HG03575 (cell line): ENCODE measurements at regions not wholly inside any gene's neighbourhood (a gene's known extent, or its start where the extent isn't known, plus 50 kb on each side); places are given as distances from the start of the nearest gene placed in this dataset.

Source experiments
- ATAC-seq: cut with Tn5 transposase; IDR thresholded peaks from one replicate; pipeline ENCODE4 v1.9.1; 2021; ENCODE audit not compliant: unreplicated experiment, insufficient number of reproducible peaks, low FRiP score; ENCODE audit errors: extremely low read depth

DNA sequence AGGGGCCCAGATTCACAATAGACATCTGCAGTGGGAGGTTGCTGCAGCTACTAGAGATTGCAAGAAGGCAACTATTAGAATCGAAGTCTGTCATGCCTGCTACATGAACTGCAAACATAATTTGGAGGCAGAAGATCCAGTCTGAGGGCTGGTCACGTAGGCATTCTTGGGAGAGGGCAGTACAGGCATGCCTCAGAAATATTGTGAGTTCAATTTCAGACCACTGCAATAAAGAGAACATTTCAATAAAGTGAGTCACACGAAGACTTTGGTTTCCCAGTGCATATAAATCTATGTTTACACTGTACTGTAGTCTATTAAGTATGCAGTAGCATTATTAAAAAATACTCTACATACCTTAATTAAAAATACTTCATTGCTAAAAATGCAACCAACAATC lies 585.8 kb upstream of the FAT1 start:
- no peak for ATAC-seq

DNA sequence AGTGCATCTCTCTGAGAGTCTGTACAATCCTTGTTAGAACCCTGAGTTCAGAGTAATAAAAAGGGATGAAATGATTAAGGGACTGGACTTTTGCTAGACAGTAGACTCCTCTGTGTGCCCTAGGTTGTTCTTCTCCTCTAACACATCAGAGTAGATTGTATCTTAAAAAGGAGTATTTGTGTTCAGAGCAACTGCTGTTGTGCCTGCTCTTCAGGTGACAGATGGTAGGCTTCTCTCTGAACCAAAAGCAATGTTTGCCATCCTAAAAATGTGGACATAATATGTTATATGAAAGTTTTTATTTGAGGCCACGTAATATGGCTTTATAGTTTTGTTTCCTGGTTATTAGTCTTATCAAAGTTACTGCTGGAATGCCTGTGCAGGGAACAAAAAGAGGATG lies 588.6 kb upstream of the FAT1 start:
- ATAC-seq = no peak

DNA sequence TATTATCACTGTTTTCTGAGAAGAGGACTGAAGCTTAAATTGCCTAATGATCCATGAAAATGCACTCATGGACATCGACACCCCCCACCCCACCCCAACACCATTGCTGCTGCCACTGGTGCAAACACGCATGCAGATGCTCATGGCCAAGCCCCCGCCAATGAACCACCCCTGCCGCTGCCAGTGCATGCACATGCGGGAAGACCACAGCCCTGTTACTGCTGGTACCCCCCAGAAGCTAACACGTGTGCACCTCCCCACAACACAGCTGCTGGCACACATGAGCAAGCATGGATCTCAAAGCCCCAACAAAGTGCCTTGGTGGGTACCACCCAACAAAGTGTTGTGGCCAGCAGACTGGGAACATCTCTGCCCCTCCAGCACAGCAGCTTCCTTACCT lies 594.1 kb upstream of the FAT1 start:
- ATAC-seq = no peak

DNA sequence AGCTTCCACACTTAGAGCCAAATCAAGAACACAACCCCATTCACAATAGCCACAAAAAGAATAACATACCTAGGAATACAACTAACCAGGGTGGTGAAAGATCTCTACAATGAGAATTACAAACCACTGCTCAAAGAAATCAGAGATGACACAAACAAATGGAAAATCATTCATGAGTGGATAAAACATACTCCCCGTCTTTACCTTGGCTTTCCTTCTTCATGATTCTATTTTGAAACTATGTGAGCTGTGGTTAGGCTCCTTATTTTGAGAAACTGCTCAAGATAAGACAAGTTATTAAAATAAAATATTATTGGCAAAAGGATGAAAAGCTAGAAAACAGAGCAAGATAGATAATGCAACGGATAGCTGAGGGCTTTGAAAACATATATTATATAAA lies 598.1 kb upstream of the FAT1 start:
- no peak for ATAC-seq

DNA sequence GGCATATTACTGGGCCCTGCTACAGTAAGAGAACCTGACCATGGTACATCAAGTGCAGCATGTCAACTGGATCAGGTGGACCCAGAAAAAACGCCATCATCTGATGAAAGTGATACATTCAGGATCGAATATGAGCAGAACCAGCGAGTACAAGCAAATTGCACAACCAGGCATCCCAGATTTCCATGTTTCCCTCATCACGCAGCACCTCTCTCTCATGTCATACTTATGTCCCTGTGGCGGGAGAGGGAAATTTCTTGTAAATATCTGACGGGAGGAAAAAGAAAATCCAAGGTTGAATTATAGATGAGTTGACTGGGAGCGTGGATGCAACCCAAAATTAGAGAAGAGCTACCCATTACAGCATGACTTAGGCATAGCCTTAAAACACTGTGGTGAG lies 608.5 kb upstream of the FAT1 start:
- ATAC-seq = no peak

DNA sequence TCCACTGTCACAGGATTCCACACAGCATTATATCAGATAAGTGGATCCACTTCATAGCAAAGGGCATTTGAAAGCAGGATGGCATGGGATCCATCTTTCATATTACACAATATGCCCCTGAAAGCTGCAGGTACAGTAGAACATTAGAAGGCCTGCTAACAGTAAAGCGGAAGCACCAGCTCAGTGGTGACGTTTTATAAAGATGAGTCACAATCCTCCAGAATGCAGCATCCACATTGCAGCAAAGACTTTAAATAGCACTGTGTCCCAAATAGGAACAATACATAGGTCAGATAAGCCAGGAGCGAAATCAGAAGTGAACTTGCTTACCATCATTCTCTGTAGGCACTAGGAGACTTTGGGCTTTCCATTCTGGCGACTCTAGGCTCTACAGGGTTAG lies 609.5 kb upstream of the FAT1 start:
- no peak for ATAC-seq

DNA sequence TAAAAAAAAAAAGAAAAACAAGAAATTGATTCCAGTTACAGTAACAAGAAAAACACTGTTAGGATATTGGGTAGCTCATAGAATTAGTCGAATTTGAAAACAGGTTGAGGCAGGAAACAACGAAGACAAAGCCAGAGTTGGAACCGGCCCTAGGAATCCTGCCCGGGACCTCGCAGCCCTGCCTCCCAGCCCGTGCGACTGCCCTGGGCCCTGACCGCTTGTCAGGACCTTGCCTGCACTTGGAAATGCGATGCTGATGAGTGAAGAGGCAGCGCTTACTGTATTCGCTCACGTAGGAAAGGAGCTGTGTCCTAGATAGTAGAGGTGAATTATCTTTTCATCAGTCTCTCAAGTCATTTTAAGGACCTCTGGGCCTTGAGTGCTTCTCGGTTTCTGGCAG lies 611.7 kb upstream of the FAT1 start:
- ATAC-seq = no peak

DNA sequence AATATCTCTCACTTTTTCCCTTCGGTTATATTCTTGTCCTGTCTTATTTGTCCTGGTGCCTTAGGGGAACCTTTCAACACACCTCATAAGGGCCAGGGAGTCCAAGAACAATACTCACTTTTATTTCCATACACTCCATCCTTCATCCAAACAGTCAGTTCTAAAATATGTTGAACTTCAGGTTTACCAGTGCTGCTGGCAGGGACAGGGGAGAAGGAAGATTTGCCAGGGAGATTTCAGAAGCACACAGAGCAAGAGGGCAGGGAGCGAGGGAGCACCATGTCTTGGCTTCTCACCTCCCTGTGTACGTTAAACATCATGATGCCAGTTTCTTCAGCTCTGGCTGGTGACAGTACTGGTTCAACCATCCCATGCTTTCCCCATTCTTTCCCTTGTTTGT lies 631.1 kb upstream of the FAT1 start:
- no peak for ATAC-seq

DNA sequence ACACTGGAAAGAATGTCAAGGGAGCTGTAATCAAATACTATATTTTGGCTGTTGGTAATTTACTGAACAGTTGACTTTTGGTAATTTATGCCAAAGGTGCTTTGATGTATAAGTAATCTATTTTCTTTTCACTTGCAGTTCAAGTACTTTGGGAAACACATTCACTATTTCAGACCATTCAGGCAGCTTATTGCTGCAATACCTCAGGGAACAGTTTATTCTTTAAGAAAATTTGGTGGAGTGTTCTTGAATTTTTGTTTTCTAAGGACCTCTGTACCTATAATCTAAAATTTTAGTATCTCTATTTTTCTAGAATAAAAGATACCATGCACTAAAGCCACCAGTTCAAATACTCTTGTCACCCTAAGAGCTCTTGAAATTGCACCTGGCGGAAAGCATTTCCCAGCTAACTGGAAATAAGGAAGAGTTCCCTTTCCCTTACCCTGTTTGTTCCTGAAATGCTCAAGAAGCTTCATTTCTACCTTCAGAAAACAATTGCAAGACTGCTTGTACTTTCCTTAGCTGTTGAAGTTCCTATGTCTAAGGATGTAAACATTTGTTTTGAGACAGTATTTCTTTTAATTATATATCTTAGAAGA lies 633.5 kb upstream of the FAT1 start:
- ATAC-seq = no peak

DNA sequence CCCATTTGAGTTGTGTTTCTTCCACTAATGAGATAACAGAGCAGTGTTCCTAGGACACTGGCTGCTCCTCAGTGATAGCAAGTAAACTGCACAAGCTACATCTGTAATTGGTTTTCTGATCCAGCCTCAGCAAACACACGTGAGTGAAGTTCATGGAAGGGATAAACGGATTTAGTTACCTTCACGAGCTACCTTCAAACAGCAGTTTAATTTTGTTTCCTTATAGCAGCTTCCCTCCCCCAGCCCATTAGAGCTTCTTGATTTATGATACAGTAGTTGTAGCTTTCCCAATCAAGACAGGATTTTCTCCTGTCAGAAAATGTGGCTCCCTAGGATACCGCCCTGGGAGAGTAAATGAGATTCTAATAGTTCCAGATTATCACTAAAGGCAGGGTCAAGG lies 634.2 kb upstream of the FAT1 start:
- no peak for ATAC-seq

DNA sequence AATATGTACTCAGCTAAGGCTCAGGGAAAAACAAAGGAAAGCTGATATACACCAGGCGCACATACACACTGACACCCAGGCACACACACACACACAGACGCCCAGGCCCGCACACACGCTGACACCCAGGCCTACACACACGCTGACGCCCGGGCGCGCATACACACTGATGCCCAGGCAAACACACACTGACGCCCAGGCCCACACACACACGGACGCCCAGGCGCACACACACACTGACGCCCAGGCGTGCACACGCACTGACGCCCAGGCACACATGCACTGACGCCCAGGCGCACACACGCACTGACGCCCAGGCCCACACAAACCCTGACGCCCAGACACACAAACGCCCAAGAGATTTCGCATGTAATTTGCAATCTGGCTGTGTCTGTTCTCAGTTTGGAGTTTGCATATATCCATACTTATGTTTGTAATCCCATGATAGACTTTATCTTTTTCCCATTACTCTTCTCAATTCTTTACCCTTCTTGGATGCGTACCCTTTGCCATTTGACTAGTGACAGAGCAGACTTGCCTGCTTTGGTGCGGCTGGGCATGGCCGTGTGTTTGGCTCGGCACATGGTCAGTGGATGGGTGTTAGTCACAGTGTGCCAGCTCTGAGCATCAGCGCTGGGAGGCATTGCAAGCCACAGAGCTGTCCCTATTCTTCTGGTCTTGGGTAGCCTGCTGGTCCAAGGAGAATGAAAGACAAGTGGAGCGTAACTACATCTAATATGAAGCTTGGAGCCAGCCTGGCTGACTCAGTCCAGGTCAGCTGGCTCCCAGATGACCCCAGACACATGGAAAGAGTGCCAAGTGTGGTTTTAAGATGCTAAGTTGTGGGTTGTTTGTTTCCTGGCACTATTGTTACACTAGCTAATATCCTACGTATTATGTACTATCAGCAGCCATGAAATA lies 632.4 kb upstream of the ZFP42 start:
- ATAC-seq = no peak

DNA sequence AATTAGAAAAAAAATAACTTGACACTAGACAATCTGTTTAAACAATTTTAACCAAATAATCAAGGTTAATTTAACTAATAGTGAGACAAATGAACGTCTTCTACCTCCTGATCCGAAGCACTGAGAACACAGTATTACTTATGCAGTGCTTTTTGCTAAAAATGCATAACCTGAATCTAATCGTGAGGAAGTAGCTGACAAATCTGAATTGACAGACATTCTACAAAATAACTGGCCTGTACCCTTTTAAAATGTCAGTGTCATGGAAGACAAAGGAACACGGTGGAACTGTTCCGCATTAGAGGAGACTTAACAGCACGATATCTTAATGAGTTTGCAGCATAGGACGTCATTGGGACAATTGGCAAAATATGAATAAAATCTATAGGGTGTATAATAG lies 631.2 kb upstream of the ZFP42 start:
- no peak for ATAC-seq

DNA sequence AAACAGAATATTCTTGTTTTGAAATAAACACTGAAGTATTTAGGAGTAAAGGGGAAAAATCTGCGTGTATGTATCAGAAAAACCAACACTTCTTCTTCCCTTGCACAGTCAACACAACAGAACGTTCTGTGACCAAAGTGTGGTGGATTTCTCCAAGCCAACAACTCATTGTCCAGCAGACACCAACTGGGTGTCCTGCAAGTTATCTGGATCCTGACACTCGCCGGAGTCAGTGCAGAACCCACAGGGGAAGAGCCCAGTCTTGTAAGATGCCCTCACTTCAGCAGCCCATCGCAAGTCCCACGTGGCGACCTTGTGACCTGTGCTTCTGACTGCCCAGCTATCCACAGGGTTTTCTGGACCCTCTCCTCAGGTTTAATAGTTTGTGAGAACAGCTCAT lies 630.7 kb upstream of the ZFP42 start:
- no peak for ATAC-seq

DNA sequence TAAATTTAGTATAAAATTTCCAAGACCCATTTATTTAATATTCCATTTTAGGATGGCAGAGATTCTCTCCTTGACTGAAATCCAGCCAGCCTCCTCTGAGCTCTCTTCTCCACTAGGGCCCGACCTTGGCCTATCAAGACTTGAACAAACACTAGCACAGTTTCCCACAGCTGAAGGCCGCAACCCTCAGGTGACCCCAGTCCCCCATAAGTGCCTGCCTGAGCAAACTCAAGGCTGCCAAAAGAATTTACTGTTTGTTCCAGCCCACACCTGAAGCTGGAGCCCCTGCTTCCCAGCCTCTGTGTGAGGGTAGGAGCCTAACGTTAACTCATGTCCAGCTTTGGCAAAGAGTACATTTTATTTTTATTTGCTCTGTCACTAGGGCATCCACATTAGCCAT lies 629.0 kb upstream of the ZFP42 start:
- no peak for ATAC-seq

DNA sequence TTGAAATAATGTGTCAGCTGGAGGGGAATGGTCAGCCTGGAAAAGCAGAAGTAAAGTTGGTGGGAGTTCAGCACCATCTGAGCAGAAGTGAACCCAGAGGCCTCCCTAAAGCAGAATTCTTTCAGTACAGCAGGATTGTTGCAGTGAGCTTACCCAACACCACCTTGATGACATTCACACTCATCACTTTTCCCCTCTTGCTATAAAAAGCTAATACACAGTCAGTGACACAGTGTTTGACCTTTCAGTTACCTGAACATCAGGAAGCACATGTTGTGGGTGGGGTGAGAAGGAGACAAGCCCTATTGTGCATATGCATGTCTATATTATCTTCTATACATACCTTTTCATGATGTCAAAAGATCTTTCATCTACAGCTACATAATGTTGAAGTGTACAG lies 624.7 kb upstream of the ZFP42 start:
- no peak for ATAC-seq

DNA sequence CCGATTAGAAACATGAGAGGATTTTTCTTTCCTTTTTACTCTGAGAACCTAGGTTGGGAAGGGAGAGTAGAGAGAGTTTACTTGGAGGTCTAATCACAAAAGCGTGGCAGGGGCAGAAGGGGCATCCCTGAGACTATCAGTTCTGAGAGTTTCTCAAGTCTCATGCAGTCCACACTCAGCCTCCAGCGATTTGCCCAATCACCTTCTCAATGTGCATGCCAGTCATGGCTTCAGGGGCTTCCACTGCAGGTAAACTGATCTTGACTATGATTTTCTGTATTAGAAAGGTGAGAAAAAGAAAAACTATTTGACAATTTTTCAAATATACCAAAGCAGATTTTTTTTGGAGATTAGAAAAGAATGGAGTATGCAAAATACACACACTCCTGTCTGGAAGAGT lies 617.1 kb upstream of the ZFP42 start:
- ATAC-seq = no peak

DNA sequence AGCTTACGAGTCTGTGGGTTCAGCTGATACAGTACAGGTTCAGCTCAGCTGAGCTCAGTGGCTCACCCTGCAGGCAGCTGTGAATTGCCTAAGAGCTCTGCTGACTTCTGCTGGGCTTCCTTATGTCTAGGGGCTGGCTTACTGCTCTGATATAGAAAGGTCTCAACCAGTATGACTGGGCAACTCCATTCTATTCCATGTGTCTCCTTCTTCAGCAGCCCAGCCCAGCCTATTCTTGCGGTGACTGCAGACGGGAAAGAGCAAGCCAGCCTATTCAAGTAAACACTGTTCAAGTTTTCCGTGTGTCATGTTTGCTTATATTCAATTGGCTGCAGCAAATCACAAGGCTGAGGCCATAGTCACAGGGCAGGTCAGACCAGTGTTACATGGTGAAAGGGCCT lies 615.4 kb upstream of the ZFP42 start:
- no peak for ATAC-seq

DNA sequence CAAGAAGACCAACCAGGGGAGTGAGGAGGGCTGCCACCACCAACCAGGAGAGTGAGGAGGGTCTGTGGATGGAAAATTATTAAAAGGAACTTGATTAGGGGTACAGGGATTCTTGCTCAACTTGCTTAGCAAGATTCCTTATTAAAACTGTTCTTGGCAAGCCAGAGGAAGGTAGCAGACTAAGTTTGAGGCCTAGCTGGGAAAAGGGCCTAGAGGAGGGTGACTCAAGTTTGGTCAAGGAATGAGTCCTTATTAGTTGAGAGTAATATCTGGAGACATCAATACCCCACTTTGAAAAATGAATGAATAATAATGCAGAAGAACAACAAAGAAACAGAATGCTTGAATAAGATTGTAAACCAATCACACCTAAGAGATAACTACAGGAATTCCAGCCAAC lies 612.4 kb upstream of the ZFP42 start:
- ATAC-seq = no peak

DNA sequence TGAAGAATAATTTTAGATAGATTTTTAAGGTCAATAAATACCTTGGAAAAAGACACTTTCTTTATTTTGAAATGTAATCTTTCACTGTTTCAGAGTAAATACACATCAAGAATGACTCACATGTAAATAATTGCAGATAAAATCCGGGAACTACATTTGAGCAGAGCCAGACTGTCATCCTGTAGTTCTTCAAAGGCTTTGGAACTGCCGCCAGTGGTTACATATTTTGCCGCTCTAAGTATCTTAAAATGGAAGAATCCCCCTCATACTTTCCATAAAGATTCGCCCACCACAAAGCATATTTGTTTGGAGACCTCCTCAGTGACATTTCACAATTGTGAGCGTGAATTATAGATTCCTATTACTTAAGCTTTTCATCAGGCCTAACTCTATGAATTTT lies 607.8 kb upstream of the ZFP42 start:
- no peak for ATAC-seq

DNA sequence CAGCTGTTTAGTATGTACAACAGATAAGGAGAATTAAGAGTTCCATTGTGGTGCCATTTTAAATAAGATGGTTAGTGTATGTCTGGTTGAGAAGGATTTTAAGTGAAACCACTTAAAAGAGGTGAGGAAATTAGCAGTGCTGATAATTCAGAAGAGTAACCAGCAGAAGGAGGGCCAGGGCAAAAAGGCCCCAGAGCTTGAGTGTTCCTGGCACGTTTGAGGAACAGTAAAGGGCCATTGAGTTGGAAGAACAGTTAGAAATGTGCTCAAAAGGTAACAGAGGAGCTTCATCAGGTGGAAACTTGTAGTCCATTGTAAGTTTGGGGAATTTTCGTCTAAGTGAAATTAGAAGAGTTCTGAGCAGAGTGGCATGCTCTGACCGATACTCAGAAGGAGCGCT lies 606.2 kb upstream of the ZFP42 start:
- no peak for ATAC-seq

DNA sequence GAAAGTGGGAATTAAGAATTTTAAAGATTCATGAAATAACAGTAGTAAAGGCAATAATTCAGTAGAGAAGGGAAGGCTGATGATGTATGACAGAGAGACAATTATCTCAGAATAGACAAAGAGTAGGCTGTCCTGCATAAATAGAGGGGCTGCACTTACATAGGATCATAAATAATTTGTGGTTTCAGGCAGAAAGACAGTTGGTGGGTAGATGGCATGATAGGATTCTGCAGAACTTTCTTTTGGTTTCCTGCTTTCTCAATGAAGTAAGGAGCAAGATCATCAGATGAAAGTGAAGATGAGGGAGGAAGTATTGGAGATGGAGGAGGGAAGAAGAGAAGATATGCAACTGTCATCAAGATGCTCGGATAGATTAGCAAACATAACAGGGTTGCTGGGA lies 604.9 kb upstream of the ZFP42 start:
- no peak for ATAC-seq
